GM19395 (cell line): ENCODE measurements at regions not wholly inside any gene's neighbourhood (a gene's known extent, or its start where the extent isn't known, plus 50 kb on each side); places are given as distances from the start of the nearest gene placed in this dataset.
A peak's percentile ranks its signal among the peaks of the same experiment; 100 is the strongest.

Experiments used
- ATAC-seq: cut with Tn5 transposase; IDR thresholded peaks from one replicate; pipeline ENCODE4 v1.9.1; 2021; ENCODE audit warnings: mild to moderate bottlenecking, moderate library complexity; ENCODE audit not compliant: unreplicated experiment

DNA sequence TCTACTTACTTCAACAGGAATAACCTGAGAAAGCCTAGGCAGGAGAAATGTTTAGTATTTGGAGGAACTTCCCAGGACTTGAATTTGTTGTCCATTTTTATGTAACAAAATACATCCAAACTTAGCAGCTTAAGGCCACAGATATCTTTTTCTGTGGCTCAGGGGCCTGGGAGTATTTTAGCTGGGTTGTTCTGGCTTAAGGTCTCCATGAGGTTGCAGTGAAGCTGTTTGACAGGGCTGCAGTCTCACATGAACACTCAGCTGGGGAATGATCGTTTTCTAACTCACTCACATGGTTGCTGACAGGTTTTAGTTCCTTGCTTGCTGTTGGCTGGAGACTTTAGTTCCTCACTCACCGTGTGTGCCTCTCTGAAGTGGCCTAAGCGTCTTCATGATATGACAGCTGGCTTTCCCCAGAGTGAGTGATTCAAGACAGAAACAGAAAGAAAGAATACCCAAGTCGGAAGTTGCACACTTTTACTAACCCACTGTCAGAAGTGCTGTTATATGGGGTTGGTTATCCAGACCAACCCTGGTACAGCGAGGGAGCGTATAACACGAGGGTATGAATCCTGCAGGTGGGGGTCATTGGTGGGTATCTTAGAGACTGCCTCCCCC is 229.7 kb upstream of the TBL1XR1 start:
- ATAC-seq: peak; percentile 100

DNA sequence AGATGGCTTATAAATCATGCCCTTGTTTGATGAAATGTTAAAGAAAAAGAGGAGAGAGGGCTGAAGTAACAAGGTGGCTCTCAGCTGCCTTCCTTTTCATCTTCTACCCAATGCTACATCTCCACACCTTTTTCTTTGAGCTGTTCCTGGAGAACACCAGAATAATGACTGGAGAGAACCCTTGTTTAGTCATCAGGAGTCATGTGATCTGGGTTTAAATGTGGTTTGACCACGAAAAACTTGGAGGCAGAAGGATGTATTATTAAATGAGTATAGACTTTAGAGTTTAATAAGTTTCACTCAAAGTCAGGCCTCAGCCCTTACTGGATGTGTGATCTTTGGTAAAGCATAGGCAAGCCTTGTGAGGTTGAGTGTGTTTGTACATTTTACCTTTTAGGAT is 230.3 kb upstream of the TBL1XR1 start:
- no peak for ATAC-seq

DNA sequence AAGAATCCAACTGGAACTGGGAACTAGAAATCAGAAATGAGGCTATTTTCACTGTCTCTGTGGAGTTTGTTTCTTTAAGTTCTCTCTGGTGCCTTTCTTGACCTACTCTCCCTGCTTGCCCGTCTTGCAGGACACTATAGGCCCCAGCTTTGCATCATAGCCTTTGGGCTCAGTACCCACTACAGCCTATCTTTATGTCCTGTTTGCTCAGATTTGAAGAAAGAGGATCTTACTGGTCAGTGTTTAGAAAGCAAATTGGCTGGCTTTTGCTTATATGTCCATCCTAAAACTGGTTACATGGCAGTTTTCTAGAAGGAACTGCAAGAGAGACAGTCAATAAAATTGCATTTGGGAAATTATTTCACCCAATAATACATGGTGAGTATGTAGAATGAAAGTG is 231.8 kb upstream of the TBL1XR1 start:
- ATAC-seq: no peak

DNA sequence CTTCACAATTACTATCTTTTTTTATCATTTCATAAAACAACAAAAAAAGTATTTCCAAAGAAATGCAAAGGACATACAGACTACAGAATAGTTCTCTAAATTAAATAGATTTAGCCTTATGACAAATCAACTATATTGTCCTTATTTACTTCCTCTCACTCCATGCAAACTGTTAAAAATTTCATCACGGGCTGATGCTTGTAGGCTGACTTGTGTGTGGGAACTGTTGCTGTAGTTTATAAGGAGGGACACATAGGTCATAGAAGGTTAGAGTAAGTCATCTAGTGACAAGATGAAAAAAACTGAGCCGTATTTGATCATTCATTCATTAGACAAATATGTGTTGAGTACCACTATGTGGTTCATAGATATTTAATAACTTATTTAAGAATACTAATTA is 232.5 kb upstream of the TBL1XR1 start:
- no peak for ATAC-seq

DNA sequence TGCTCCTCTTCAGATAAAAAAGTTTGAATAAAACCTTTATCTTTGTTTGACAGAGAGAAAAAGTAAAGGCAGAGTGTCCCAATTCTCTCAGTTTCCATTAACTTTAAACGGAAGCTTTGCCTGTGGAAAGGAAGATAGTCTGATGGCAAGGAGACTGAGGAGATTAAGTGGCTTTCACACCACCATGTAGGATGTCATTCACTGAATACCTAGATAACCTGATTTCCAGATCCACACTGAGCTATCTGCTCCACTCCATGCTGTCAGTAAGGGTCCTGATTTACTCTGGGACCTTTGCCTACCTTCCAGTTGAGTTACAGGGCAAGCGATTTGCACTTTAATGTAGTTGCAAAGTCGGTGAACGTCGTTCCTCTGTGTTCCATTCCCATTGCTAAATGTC is 233.4 kb upstream of the TBL1XR1 start:
- no peak for ATAC-seq

DNA sequence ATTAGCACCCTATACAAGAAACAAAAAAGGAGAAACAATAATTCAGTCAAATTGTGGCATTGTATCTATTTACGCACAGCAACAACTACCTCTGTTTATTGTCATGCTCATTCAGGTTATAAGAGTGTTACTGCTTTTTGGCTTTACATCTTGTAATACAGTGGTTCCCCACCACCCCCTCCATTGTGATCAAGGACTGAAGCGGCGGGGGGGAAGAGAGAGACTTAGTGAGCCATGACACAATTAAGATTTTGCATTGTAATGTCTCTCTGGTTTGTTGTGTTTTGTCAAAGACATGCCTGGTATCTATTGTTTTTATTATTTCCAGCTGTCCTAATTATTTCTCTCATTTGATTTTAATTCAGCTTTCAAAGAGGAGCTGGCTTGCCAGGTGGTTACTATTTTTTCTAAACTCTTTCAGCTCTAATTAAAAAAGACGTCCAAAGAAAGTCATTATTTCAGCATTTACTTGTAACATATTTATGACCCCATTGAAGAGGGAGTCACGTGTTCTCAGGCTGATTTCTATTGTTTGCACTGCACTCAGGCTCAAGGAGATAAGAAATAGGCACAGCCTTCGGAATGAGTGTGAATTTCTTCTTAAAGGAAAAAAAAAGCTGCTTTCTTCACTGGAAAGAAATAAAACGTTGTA is 234.4 kb upstream of the TBL1XR1 start:
- no peak for ATAC-seq

DNA sequence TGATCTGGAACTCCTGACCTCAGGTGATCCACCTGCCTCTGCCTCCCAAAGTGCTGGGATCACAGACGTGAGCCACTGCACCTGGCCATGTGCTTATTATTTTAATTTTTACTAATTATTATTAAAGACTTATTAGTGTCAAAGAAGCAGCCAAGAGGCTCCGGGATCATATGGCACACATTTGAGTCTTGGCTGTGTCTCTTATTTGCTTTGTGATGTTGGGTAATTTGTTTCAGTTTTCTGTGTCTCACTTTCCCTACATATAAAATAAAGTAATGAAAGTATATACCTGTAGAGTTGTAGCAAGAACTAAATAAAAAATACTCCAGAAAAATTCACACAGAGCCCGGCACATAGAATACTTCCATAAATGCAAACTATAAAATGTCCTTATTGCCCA is 238.0 kb upstream of the TBL1XR1 start:
- no peak for ATAC-seq

DNA sequence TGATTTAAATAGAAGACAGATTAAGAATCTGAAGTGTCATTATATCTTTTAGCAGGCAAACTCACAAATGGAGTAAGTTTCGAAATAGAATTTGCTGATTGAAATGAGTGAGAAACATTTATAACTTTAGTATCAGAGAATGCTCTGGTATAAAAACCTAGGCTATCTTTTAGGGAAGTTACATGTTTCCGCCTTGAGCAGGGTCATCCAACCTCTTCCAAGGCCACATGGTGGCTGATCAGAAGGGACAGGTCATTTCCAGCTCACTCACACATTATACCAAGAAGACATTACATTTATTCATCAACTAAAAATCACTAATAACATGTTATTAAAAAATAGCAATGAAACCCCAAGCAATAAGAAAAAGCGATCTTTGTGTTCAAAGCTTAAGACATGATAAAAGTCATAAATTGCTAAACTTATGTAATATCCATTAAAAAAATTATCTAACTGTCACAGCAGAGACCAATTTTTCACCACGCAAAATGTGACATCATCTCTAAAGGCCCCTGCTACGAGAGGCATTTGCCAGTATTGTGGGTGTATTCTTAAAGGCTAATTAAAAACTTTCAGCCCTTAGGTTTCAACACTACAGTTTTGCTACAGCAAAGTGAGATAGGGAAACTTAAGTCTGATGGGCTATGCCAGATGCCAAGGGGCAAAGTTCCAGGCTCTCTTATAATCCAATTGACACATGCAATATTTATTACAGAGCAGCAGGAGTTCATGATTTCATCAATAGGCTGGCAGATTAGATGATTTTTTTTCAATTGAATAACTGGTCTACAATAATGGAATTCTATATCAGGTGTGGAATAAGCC is 240.4 kb upstream of the TBL1XR1 start:
- ATAC-seq: no peak

DNA sequence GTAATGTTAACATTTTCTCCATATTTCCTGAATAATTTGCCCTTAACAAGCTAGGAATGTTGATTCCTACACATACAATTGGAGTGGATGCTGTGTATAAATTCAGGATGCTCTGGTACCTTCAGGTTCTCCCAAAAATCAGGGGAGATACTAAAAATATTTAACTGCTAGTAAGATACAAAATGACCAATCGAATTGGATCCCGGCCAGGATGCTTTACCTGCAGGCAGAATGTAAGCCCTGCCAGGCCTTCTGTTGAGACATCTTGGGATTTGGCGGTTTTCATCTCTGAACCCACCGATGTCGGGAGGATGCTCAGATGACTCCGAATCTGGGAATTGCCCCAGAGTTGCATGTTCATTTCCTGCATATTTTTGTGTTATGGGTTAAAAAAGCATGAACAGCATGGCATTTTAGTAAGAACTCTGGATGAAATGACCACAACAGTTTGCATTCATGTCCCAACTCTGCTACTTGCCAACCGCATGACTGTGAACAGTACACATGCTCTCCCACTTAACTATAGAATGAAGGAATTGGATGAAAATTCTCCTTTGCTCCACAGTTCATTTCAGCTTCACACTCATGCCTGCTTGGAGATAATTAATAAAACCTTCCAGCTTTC is 241.4 kb upstream of the TBL1XR1 start:
- no peak for ATAC-seq

DNA sequence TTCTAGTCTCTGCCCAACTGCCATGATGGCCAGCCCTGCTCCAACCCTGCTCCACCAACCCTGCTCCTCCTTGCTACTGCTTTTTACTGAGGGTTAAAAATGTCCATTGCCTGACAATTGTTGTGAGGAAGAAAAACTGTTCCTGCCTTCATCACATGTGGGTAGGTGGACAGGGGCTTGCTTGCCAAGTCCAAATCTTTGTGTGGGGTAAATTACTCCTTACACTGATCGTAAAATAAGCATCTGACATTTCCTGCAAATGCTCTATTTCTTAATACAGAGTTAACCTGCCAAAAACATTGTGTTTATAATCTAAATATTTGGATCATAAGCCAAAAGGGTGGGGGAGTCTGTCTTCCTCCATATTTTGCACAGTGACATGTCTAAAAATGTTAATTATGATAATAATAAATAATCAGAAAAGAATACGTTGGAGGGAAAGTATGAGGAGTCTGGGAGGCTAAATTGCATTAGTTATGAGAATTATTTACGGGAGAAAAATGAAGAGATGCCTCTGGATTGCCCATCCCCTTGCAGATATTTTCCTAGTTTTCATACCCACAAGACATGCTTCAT is 242.5 kb upstream of the TBL1XR1 start:
- ATAC-seq: no peak

DNA sequence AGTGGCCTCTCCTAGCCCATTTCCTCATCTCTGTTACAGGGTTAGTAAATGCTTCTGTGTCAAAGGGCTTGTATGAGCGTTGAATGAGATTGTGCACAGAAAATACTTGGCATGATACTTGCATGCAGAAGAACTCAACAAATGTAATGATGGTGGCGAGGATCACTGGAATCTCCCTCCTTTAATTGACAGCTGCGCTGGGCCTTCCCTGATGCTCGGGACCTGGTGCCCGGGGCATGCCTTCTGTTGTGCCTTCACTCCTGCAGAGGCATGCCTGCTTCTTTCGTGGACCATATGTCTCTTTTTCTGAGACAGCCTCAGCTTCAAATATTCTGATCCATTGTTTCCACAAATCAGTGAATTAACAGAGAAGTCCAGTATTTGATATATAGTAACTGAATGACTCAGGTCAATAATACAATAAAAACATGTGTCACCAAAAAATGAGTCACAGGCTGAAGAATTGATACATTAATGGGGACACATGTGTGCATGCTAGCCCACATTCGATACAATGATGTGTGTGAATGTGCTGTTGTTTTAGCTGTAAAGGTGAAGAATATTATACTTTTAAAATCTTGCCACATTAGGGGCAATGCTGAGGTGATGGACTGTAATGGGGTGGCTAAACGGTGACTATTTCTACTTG is 243.3 kb upstream of the TBL1XR1 start:
- ATAC-seq: no peak

DNA sequence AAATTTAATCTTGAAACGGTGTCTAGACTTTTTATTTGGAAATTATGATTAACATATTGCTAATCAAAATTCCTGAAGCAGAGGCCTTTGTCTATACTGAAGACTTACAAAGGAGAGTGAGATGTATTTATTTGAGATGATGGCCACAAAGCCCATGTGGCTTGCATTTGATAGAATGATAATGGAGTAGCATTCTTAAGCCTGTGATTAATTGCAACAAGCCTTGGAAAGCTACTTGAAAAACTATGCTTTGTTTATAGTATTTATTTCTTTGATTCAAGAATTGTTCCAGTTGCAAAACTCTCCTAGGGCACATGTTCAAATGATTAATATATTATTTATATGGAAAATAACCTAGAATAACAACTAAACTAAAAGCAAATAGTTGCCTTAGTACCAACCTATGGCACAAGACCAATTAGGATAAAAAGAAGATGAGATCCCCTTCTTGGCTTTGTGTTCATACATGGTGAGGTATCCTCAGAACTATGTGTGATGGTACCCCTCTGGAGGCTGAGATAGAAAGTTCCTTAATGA is 244.1 kb upstream of the TBL1XR1 start:
- ATAC-seq: no peak

DNA sequence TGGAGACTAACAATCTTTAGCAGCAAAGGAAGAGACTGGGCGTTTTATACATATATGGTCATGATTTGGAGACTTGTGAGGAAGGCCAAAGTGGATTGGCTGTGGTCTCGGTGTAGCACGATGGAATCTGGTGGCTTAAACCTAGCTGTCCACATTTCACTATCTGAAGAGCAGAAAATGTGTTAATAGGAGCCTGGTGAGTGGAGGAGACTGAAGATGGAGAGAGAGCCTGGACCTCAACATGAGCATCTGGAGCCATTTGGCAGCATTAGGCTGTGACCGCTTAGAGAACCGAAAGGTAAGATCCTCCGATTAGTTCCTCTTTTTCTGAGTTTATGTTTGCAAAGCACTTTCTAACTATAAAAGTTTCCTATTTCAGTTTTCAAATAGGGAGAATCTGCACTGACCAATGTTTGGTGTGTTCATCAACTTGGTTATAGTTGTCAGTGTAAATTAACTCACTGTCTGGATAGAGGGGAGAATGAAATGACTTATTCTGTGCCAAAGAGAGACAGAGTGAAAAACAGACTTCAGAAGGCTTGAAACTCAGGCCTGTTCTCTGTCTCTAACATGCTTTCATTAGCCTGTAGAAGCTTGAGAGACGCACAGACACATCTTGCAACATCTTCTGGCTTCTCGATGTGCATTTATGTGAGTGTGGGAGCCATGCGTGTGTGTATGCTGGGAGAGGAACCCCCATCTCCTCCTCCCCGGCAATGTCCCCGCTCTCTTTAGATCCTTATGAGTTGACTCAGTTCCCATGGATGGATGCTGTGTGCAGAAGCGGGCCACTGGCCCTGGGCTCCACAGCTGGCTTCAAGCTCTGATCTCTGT is 244.7 kb upstream of the TBL1XR1 start:
- peak; percentile 98 for ATAC-seq

DNA sequence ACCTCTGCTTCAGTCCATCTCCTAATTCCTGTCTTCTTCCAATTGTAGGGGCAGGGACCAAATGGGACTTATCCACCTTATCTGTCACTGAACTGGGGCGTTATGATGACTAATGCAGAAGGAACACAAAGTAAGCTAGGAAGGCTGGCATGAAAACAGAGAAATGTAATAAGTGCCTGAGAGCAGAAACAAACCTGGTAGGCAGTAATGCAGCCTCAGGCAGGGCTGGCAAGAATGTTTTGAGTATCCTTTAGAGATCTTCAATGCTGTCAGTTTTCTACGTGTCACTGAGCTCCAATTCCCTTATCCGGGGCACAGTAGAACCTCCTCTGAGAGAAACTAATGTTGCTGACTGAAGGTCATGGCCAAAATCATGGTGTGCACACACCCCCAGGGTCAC is 246.2 kb upstream of the TBL1XR1 start:
- ATAC-seq: no peak

DNA sequence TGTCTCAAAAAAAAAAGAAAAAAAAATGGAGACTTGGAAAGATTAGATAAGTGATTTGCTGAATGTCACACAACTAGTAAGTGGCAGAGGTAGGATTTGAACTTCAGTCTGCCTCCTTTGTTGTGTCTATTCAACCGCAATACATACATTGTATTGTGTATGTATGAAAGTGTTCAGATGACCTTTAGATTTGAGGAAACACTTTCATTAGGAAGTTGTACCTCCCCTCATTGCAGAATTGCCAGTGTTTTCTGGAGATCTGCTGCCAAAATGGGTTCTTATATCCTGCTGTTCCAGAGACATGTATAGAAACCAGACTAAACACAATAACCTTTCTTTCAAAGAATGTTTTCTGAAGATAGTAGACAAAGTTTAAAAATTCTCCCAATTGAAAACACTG is 247.4 kb upstream of the TBL1XR1 start:
- no peak for ATAC-seq

DNA sequence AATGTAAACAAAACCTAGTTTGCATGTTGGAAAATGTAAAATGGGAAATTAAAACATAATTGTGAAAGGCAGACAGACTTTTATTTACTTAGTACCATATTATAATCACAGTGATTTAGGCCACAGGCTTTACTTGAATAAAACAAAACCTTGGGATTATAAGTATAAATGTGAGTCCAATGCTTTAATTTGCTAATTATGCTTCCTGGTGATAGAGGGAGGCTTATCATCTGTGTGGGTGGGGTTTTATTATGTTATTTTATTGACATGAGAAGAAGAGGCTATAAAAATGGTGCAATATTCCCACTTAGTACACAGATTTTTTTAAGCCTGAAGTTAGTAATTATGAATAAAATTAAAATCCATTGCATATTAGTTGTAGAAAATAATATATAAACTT is 248.3 kb upstream of the TBL1XR1 start:
- no peak for ATAC-seq

DNA sequence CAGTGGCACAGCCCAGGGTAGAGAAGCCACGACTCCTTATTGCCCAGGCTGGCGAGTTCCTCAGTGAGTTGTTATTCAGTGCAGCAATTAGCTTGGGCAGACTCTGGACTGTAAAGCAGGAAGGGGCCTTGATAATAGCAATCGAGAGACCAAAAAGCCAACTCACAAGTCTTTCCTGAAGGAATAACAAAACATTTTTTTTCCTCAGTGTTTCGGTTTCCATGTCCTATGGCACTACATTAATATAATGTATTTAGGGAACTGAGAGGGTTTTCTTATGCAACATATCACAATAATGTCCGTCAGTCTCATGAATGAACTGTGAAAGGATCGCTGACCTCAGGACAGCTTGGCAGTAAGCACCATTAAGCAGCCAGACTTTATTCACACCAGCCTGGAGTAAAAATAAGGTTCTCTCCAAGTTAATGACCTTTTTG is 248.9 kb upstream of the TBL1XR1 start:
- ATAC-seq: no peak

DNA sequence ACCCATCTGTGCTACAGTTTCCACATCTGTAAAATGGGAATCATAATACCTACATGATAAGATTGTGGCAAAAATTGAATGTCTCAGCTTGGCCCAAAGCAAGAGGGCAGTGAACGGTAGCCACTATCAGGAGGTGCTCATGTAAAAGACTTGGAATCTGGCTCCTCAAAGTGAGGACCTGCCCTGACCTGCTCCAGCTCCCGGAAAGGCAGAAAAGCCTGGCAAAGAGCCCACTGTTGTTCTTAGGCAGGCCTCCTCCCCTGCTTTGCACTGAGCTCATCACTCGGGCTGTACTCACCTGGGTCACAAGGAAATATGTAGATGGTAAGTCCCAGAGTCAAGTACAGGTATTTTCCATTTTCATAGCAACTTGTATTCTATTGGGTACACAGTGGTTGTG is 250.7 kb upstream of the TBL1XR1 start:
- no peak for ATAC-seq

DNA sequence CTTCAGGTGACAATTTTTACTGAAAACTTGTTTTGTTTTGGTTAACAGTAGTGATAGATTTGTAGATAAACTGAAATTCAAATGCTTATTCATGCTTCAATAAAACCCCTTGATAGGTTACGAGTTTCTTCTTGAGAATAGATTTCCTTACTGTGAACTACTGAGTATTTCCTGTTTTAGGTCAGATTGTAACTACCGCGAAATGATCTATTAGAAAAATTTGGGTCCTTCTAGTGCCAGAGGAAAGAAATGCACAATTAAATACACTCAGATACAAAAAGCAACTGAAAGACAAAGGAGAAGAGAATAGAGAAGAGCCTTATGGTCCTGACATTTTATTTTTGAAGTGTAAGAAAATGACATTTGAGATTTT is 251.7 kb upstream of the TBL1XR1 start:
- ATAC-seq: peak; percentile 27
